ENCODE measurements at regions not wholly inside any gene's neighbourhood (a gene's known extent, or its start where the extent isn't known, plus 50 kb on each side); places are given as distances from the start of the nearest gene placed in this dataset.

GRCh38 chr6:95242560-95242959 lies 334.8 kb upstream of the MANEA start:
- Histone ChIP-seq H3K9ac (ENCODE audit: low read length) (no peak overlapping the region), H3K4me1 (ENCODE audit: control insufficient read depth, insufficient read depth, low read length) (peaks cover 9% of the 10 kb centered on the region), H3K27me3 (ENCODE audit: control insufficient read depth, insufficient read depth, low read length) (no peaks in the 10 kb centered on the region), H3K27ac (ENCODE audit: low read depth, low read length) (no peak overlapping the region), H3K36me3 (ENCODE audit: control insufficient read depth, insufficient read depth, low read length) (no peaks in the 10 kb centered on the region), H3K4me3 (ENCODE audit: low read depth, low read length) (no peak overlapping the region), H3K9me3 (ENCODE audit: control insufficient read depth, insufficient read depth, low read depth, low read length) (no peaks in the 10 kb centered on the region)

- H3K27me3 ChIP-seq (ENCODE audit: control insufficient read depth, insufficient read depth, low read length), result no peaks in the 10 kb centered on the region
- H3K36me3 ChIP-seq (ENCODE audit: control insufficient read depth, insufficient read depth, low read length), result no peaks in the 10 kb centered on the region
- H3K4me3 ChIP-seq (ENCODE audit: low read depth, low read length), result no peak overlapping the region
- H3K4me1 ChIP-seq (ENCODE audit: control insufficient read depth, insufficient read depth, low read length), result peaks cover 9% of the 10 kb centered on the region
- no peaks in the 10 kb centered on the region for H3K9me3 ChIP-seq (ENCODE audit: control insufficient read depth, insufficient read depth, low read depth, low read length)
- H3K27ac ChIP-seq (ENCODE audit: low read depth, low read length), result no peak overlapping the region
- no peak overlapping the region for H3K9ac ChIP-seq (ENCODE audit: low read length)
Measured at GRCh38 chr6:95243053-95243452, 334.3 kb upstream of the MANEA start.

- Histone ChIP-seq H3K27me3 (ENCODE audit: control insufficient read depth, insufficient read depth, low read length) (no peaks in the 10 kb centered on the region), H3K9me3 (ENCODE audit: control insufficient read depth, insufficient read depth, low read depth, low read length) (no peaks in the 10 kb centered on the region), H3K27ac (ENCODE audit: low read depth, low read length) (no peak overlapping the region), H3K36me3 (ENCODE audit: control insufficient read depth, insufficient read depth, low read length) (no peaks in the 10 kb centered on the region), H3K4me1 (ENCODE audit: control insufficient read depth, insufficient read depth, low read length) (peaks cover 2% of the 10 kb centered on the region; the same call in 1 of the 2 replicates), H3K4me3 (ENCODE audit: low read depth, low read length) (no peak overlapping the region), H3K9ac (ENCODE audit: low read length) (no peak overlapping the region)
Measured at GRCh38 chr6:95244751-95245150, 332.6 kb upstream of the MANEA start.

GRCh38 chr6:95248499-95248898 lies 328.8 kb upstream of the MANEA start:
- Histone ChIP-seq H3K36me3 (ENCODE audit: control insufficient read depth, insufficient read depth, low read length) (no peaks in the 10 kb centered on the region), H3K27ac (ENCODE audit: low read depth, low read length) (no peak overlapping the region), H3K9ac (ENCODE audit: low read length) (no peak overlapping the region), H3K9me3 (ENCODE audit: control insufficient read depth, insufficient read depth, low read depth, low read length) (no peaks in the 10 kb centered on the region), H3K4me1 (ENCODE audit: control insufficient read depth, insufficient read depth, low read length) (no peaks in the 10 kb centered on the region), H3K4me3 (ENCODE audit: low read depth, low read length) (no peak overlapping the region), H3K27me3 (ENCODE audit: control insufficient read depth, insufficient read depth, low read length) (no peaks in the 10 kb centered on the region)

- H3K36me3 ChIP-seq (ENCODE audit: control insufficient read depth, insufficient read depth, low read length), result no peaks in the 10 kb centered on the region
- H3K27me3 ChIP-seq (ENCODE audit: control insufficient read depth, insufficient read depth, low read length), result no peaks in the 10 kb centered on the region
- H3K9ac ChIP-seq (ENCODE audit: low read length), result no peak overlapping the region
- no peaks in the 10 kb centered on the region for H3K4me1 ChIP-seq (ENCODE audit: control insufficient read depth, insufficient read depth, low read length)
- no peak overlapping the region for H3K27ac ChIP-seq (ENCODE audit: low read depth, low read length)
- H3K9me3 ChIP-seq (ENCODE audit: control insufficient read depth, insufficient read depth, low read depth, low read length), result no peaks in the 10 kb centered on the region
- no peak overlapping the region for H3K4me3 ChIP-seq (ENCODE audit: low read depth, low read length)
Measured at GRCh38 chr6:95249175-95249574, 328.2 kb upstream of the MANEA start.

- Histone ChIP-seq H3K27me3 (ENCODE audit: control insufficient read depth, insufficient read depth, low read length) (no peaks in the 10 kb centered on the region), H3K9ac (ENCODE audit: low read length) (no peak overlapping the region), H3K9me3 (ENCODE audit: control insufficient read depth, insufficient read depth, low read depth, low read length) (no peaks in the 10 kb centered on the region), H3K4me1 (ENCODE audit: control insufficient read depth, insufficient read depth, low read length) (no peaks in the 10 kb centered on the region), H3K36me3 (ENCODE audit: control insufficient read depth, insufficient read depth, low read length) (no peaks in the 10 kb centered on the region), H3K27ac (ENCODE audit: low read depth, low read length) (no peak overlapping the region), H3K4me3 (ENCODE audit: low read depth, low read length) (no peak overlapping the region)
Measured at GRCh38 chr6:95249661-95250060, 327.7 kb upstream of the MANEA start.

- no peak overlapping the region for H3K4me3 ChIP-seq (ENCODE audit: low read depth, low read length)
- no peak overlapping the region for H3K9ac ChIP-seq (ENCODE audit: low read length)
- peaks cover 7% of the 10 kb centered on the region for H3K9me3 ChIP-seq (ENCODE audit: control insufficient read depth, insufficient read depth, low read depth, low read length)
- no peaks in the 10 kb centered on the region for H3K27me3 ChIP-seq (ENCODE audit: control insufficient read depth, insufficient read depth, low read length)
- no peaks in the 10 kb centered on the region for H3K4me1 ChIP-seq (ENCODE audit: control insufficient read depth, insufficient read depth, low read length)
- no peak overlapping the region for H3K27ac ChIP-seq (ENCODE audit: low read depth, low read length)
- no peaks in the 10 kb centered on the region for H3K36me3 ChIP-seq (ENCODE audit: control insufficient read depth, insufficient read depth, low read length)
Measured at GRCh38 chr6:95263840-95264239, 313.5 kb upstream of the MANEA start.

- no peak overlapping the region for H3K4me3 ChIP-seq (ENCODE audit: low read depth, low read length)
- H3K36me3 ChIP-seq (ENCODE audit: control insufficient read depth, insufficient read depth, low read length), result no peaks in the 10 kb centered on the region
- peaks cover 7% of the 10 kb centered on the region; the same call in 1 of the 2 replicates for H3K9me3 ChIP-seq (ENCODE audit: control insufficient read depth, insufficient read depth, low read depth, low read length)
- no peak overlapping the region for H3K9ac ChIP-seq (ENCODE audit: low read length)
- no peak overlapping the region for H3K27ac ChIP-seq (ENCODE audit: low read depth, low read length)
- H3K4me1 ChIP-seq (ENCODE audit: control insufficient read depth, insufficient read depth, low read length), result no peaks in the 10 kb centered on the region
- H3K27me3 ChIP-seq (ENCODE audit: control insufficient read depth, insufficient read depth, low read length), result no peaks in the 10 kb centered on the region
Measured at GRCh38 chr6:95266537-95267258, 310.6 kb upstream of the MANEA start.

GRCh38 chr6:95274686-95275235 lies 302.6 kb upstream of the MANEA start:
- Histone ChIP-seq H3K4me1 (ENCODE audit: control insufficient read depth, insufficient read depth, low read length) (no peaks in the 10 kb centered on the region), H3K27ac (ENCODE audit: low read depth, low read length) (no peak overlapping the region), H3K9me3 (ENCODE audit: control insufficient read depth, insufficient read depth, low read depth, low read length) (no peaks in the 10 kb centered on the region), H3K27me3 (ENCODE audit: control insufficient read depth, insufficient read depth, low read length) (no peaks in the 10 kb centered on the region), H3K36me3 (ENCODE audit: control insufficient read depth, insufficient read depth, low read length) (no peaks in the 10 kb centered on the region), H3K4me3 (ENCODE audit: low read depth, low read length) (no peak overlapping the region), H3K9ac (ENCODE audit: low read length) (no peak overlapping the region)

- H3K27me3 ChIP-seq (ENCODE audit: control insufficient read depth, insufficient read depth, low read length), result no peaks in the 10 kb centered on the region
Measured at GRCh38 chr6:95279616-95280015, 297.7 kb upstream of the MANEA start.

GRCh38 chr6:95280686-95281273 lies 296.6 kb upstream of the MANEA start:
- H3K27me3 ChIP-seq (ENCODE audit: control insufficient read depth, insufficient read depth, low read length), result no peaks in the 10 kb centered on the region
- no peak overlapping the region for H3K9ac ChIP-seq (ENCODE audit: low read length)
- no peaks in the 10 kb centered on the region for H3K36me3 ChIP-seq (ENCODE audit: control insufficient read depth, insufficient read depth, low read length)
- no peak overlapping the region for H3K4me3 ChIP-seq (ENCODE audit: low read depth, low read length)
- H3K4me1 ChIP-seq (ENCODE audit: control insufficient read depth, insufficient read depth, low read length), result 0 out of 2 replicates have a peak, but pooled peaks cover 6% of the 10 kb centered on the region
- H3K9me3 ChIP-seq (ENCODE audit: control insufficient read depth, insufficient read depth, low read depth, low read length), result no peaks in the 10 kb centered on the region
- no peak overlapping the region for H3K27ac ChIP-seq (ENCODE audit: low read depth, low read length)

More at GRCh38 chr6:95279616-95280015, 297.7 kb upstream of the MANEA start:
- Histone ChIP-seq H3K9ac (ENCODE audit: low read length) (no peak overlapping the region), H3K27ac (ENCODE audit: low read depth, low read length) (no peak overlapping the region), H3K4me3 (ENCODE audit: low read depth, low read length) (no peak overlapping the region), H3K9me3 (ENCODE audit: control insufficient read depth, insufficient read depth, low read depth, low read length) (no peaks in the 10 kb centered on the region), H3K36me3 (ENCODE audit: control insufficient read depth, insufficient read depth, low read length) (no peaks in the 10 kb centered on the region), H3K4me1 (ENCODE audit: control insufficient read depth, insufficient read depth, low read length) (no peaks in the 10 kb centered on the region)
